ENCODE measurements at regions not wholly inside any gene's neighbourhood (a gene's known extent, or its start where the extent isn't known, plus 50 kb on each side); places are given as distances from the start of the nearest gene placed in this dataset.

- dilution Hi-C loops (cut with MboI; ENCODE audit: extremely low pct_ligation_motif_present, low sequenced_read_pairs): no loop called here
- H3K4me2 ChIP-seq (ENCODE audit: control insufficient read depth, extremely low read depth, insufficient read depth, low read depth, low read length): no peak overlapping the region
- DNase-seq (ENCODE audit: low read depth, low spot score) (no peak), FAIRE-seq (no peak)
- TF ChIP-seq, protein P1, sequence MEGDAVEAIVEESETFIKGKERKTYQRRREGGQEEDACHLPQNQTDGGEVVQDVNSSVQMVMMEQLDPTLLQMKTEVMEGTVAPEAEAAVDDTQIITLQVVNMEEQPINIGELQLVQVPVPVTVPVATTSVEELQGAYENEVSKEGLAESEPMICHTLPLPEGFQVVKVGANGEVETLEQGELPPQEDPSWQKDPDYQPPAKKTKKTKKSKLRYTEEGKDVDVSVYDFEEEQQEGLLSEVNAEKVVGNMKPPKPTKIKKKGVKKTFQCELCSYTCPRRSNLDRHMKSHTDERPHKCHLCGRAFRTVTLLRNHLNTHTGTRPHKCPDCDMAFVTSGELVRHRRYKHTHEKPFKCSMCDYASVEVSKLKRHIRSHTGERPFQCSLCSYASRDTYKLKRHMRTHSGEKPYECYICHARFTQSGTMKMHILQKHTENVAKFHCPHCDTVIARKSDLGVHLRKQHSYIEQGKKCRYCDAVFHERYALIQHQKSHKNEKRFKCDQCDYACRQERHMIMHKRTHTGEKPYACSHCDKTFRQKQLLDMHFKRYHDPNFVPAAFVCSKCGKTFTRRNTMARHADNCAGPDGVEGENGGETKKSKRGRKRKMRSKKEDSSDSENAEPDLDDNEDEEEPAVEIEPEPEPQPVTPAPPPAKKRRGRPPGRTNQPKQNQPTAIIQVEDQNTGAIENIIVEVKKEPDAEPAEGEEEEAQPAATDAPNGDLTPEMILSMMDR (optimal IDR thresholded peaks at IDR 0.05 in 1 of 3, IDR thresholded peaks at IDR 0.05 in 1 of 3, conservative IDR thresholded peaks at IDR 0.05 in 1 of 3; ENCODE audit: extremely low read depth in 1 of 3, insufficient read depth in 2 of 3, low read length in 3 of 3): no peak
- no peak for TF ChIP-seq EZH2 (IDR thresholded peaks at IDR 0.05; ENCODE audit: low read length)
- no peak overlapping the region for H3K4me3 ChIP-seq (ENCODE audit: control insufficient read depth in 2 of 3, extremely low read depth in 1 of 3, insufficient read depth in 2 of 3, low read depth in 1 of 3, low read length in 3 of 3)
- H2AFZ ChIP-seq (ENCODE audit: control insufficient read depth, low read length): no peak overlapping the region
- no peaks in the 10 kb centered on the region for H3K4me1 ChIP-seq (ENCODE audit: control insufficient read depth, extremely low read depth, insufficient read depth, low read length)
- no peak overlapping the region for H3K27ac ChIP-seq (ENCODE audit: control insufficient read depth, insufficient read depth, low read length)
- H4K20me1 ChIP-seq (ENCODE audit: control insufficient read depth, extremely low read depth, insufficient read depth, low read length): no peaks in the 10 kb centered on the region
- H3K79me2 ChIP-seq (ENCODE audit: control insufficient read depth, insufficient read depth, low read length): no peaks in the 10 kb centered on the region
- no peak overlapping the region for H3K9ac ChIP-seq (ENCODE audit: control insufficient read depth, extremely low read depth, insufficient read depth, low read length)
- H3K36me3 ChIP-seq (ENCODE audit: control insufficient read depth in 2 of 2, extremely low read depth in 1 of 2, insufficient read depth in 2 of 2, low read length in 2 of 2): no peaks in the 10 kb centered on the region
- no peaks in the 10 kb centered on the region for H3K27me3 ChIP-seq (ENCODE audit: control insufficient read depth, extremely low read depth, insufficient read depth, low read length)
- no peaks in the 10 kb centered on the region for H3K9me1 ChIP-seq (ENCODE audit: control insufficient read depth, extremely low read depth, insufficient read depth, low read length)
- H3K9me3 ChIP-seq (ENCODE audit: control insufficient read depth, low read depth, low read length): peaks cover 7% of the 10 kb centered on the region
Measured at GRCh38 chr12:131316388-131316787, 362.7 kb downstream of the ADGRD1 start.

- Histone ChIP-seq H3K9me3 (ENCODE audit: control insufficient read depth, low read depth, low read length) (peaks cover 7% of the 10 kb centered on the region), H3K4me3 (ENCODE audit: control insufficient read depth in 2 of 3, extremely low read depth in 1 of 3, insufficient read depth in 2 of 3, low read depth in 1 of 3, low read length in 3 of 3) (no peak overlapping the region), H3K4me1 (ENCODE audit: control insufficient read depth, extremely low read depth, insufficient read depth, low read length) (no peaks in the 10 kb centered on the region), H3K4me2 (ENCODE audit: control insufficient read depth, extremely low read depth, insufficient read depth, low read depth, low read length) (no peak overlapping the region), H2AFZ (ENCODE audit: control insufficient read depth, low read length) (no peak overlapping the region), H3K27ac (ENCODE audit: control insufficient read depth, insufficient read depth, low read length) (no peak overlapping the region), H3K36me3 (ENCODE audit: control insufficient read depth in 2 of 2, extremely low read depth in 1 of 2, insufficient read depth in 2 of 2, low read length in 2 of 2) (no peaks in the 10 kb centered on the region), H4K20me1 (ENCODE audit: control insufficient read depth, extremely low read depth, insufficient read depth, low read length) (no peaks in the 10 kb centered on the region), H3K27me3 (ENCODE audit: control insufficient read depth, extremely low read depth, insufficient read depth, low read length) (no peaks in the 10 kb centered on the region), H3K79me2 (ENCODE audit: control insufficient read depth, insufficient read depth, low read length) (no peaks in the 10 kb centered on the region), H3K9ac (ENCODE audit: control insufficient read depth, extremely low read depth, insufficient read depth, low read length) (no peak overlapping the region), H3K9me1 (ENCODE audit: control insufficient read depth, extremely low read depth, insufficient read depth, low read length) (no peaks in the 10 kb centered on the region)
- dilution Hi-C loops (cut with MboI; ENCODE audit: extremely low pct_ligation_motif_present, low sequenced_read_pairs): no loop called here
- TF ChIP-seq, protein P1 (optimal IDR thresholded peaks at IDR 0.05 in 1 of 3, IDR thresholded peaks at IDR 0.05 in 1 of 3, conservative IDR thresholded peaks at IDR 0.05 in 1 of 3; ENCODE audit: extremely low read depth in 1 of 3, insufficient read depth in 2 of 3, low read length in 3 of 3): no peak
- TF ChIP-seq EZH2 (IDR thresholded peaks at IDR 0.05; ENCODE audit: low read length): no peak
- DNase-seq (ENCODE audit: low read depth, low spot score) (no peak), FAIRE-seq (no peak)
Measured at GRCh38 chr12:131318045-131318685, 364.5 kb downstream of the ADGRD1 start.

Measured in keratinocyte (primary cell).